ENCODE measurements at regions not wholly inside any gene's neighbourhood (a gene's known extent, or its start where the extent isn't known, plus 50 kb on each side); places are given as distances from the start of the nearest gene placed in this dataset.
A peak's percentile ranks its signal among the peaks of the same experiment; 100 is the strongest.
"Not testable (repeated sequence)": the region's sequence is repeated elsewhere in the genome, so short reads cannot be mapped to it uniquely, and the experiment has no call there.

DNA sequence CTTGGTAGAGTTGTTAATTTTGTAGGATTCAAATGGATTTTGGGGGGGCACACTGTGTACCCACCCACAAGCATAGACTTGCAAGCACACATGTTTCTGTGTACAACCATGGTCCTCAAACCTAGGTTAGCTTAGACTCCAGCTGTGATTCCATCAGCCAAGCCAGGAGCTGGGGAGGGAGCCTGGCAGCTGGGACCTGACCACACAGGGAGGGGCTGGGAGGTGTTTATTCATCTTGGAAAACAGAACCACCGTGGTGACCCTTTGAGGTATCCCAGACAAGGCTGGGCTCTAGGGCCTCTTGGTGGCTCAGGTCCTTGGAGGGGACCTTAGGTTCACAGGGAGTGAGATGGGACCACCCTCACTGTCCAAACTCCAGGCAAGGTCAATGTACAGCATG is 410.3 kb downstream of the NEBL start:
- no peak for DNase-seq

DNA sequence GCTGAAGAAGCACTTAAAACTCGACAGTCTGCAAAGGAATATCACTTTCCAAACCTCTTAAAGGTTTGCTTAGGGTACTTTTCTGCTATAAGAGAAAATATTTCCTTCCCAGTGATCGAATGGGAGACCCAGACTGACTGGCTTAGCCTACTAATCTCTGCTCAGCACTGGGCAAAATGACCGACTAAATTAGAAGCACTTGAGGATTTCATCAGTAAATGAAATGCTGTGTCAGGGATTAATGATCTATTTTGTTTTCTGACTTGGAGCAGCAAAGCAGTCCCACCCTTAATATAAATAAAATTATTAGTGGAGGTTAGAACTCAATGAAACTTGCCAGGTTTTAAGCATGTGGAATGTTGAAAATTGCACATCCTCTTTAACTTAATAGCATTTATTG is 411.6 kb downstream of the NEBL start:
- no peak for DNase-seq

DNA sequence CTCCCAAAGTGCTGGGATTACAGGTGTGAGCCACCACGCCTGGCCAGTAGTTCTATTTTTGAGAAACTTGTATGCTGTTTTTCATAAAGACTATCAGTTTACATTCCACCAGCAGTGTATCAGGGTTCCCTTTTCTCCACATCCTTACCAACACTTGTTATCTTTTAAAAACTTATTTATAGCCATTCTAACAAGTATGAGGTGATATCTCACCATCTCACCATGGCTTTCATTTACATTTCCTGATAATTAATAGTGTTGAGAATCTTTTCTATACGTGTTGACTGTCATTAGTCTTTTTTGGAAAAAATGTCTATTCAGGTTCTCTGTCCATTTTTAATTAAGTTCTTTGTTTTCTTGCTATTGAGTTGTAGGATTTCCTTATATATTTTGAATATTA is 416.1 kb downstream of the NEBL start:
- no peak for DNase-seq

DNA sequence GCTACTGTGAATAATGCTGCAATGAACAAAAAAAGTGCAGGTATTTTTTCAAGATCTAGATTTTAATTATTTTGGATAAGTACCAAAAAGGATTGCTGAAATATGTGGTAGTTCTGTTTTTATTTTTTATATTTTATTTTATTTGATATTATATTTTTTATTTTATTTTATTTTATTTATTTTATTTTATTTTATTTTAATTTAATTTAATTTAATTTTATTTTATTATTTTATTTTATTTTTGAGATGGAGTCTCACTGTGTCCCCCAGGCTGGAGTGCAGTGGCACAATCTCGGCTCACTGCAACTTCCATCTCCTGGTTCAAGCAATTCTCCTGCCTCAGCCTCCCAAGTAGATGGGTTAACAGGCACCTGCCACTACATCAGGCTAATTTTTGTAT is 416.5 kb downstream of the NEBL start:
- not testable (repeated sequence) for DNase-seq

DNA sequence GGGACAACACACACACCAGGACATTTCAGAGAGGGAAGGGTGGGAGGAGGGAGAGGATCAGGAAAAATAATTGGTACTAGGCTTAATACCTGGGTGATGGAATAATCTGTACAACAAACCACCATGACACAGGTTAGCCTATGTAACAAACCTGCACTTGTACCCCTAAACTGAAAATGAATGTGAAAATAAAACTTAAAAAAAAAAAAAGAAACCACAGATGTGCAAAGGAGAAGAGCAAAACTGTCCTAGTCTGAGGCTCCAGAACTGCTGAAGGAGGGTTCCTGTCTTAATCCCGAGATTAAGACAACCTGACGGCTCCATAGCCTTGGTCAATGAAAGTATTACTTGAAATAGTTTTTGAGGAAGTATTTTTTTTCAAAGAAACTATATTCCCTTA is 423.0 kb downstream of the NEBL start:
- DNase-seq = no peak

DNA sequence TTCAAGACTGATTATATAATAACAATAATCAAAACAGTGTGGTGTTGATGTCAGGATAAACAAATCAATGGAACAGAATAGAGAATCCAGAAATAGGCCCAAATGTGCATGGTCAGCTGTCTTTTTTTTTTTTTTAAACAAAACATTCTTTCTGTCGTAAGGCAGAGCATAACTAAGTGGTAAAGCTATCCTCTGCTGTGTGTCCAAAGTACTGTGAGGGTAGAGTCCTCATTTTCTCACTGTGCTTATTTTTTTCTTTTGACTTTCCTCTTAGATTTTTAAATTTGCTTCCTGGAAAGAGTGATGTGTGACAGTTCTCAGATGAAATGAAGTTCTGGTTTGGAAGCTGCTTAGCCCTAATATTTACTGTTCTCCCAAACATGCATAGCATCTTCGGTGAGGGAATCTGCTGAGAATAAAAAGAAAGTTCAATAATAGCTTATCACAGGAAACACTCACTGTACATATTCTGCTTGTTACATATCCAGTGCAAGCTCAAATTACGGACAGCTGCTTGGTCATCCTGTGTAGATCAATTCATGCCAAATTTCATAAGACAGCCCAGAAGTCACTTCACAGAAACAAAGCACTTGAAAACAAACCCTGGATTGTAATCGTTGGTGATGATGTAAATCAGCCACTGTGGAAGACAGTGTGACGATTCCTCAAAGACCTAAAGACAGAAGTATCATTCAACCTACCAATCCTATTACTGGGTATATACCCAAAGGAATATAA is 423.9 kb downstream of the NEBL start:
- no peak for DNase-seq

DNA sequence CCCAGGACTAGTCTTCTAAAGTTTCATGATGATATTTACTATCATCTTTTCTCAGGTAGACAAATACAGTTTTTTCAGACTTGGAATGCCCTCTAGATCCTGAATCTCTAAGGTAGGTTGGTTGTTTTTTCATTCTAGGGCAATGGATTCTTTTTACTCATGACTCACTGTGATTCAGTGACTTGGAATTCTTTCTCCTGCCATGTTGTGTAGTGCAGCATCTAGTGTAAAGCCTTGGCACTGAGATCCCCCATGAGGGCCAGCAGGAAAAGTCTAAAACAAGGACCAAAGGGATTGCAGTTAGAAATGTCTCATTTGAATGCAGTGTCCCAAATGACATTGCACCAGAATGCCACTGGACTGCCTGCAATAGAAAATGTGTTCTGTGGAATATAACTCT is 430.4 kb downstream of the NEBL start:
- no peak for DNase-seq

DNA sequence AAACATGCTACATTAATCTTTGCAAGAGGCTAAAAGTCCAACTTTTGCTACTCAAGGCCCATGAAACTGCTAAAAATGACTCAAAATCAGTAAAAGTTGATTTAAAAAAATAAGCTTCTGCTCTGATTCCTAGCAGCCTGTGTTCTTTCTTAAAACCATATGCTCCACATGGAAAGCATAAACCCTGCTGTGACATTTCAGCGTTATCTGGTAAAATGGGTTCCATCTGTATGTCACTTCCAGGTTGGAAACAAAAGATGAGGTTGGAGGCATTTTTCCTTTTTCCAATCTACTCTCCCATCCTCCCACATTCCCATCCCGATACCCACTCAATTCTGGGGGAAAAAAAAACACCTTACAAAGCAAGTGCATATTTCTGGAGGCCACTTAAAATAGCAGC is 439.5 kb downstream of the NEBL start:
- DNase-seq = no peak

DNA sequence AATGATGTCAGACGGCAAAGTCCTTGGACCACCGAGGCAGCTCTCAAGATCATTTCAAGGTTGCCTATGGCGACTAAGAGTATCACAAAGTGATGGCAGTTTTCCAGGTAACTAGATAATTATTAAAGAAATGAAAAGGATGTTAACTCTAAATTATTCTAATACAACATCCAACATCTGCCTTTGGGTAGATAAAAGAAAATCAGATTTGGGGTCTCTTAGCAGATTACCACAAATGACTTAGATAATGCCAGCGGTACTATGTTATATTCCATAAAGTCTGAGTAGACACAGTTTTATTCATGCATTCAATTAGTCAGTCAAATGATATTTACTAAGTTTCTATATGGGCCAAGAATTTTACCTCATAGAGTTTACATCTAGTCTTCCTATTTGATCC is 441.3 kb downstream of the NEBL start:
- DNase-seq = no peak

DNA sequence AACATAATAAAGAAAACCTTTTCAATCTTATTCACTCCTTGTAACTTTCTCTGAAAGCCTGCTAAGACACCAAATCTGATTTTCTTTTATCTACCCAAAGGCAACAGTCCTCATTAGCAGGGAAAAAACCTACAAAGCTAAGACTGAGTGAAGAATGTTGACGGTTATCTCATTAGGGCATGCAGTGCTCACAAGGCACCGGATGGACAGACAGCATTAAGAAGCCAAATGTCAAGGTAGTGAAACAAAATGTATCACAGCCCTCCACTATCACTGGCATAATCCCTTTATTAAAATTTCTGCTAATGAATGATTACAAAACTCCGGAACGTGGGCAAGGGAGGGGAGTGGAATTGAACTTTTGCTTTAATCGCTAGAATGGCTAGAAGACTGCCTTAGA is 442.8 kb downstream of the NEBL start:
- no peak for DNase-seq

DNA sequence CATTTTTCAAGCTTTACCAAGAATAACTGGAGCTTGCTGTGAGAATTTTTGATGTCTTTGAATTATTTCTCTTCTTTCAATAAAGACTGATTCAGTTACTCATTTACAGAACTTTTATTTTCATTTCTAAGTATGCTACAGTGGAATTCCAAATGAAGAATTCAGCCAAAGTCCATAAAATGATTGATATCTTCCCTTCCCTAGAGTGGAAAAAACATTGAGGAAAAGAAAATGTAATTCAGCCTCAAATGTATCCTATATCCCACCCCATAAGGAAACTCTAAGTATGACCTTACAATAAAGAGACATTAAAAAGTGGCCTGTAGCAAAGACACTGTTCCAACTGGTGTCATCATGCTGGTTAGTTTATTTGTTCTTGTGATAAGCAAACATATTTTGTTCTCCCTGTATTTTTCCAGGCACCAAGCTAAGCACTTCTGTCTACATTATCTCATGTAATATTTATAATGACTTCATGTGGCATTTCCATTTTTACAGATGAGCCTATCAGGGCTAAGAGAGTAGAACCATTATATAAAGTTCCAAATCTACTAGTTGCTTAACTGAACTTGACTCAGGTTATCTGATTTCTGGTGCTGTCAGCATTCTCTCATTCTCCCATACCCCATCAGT is 450.4 kb downstream of the NEBL start:
- DNase-seq = peak; percentile 72

DNA sequence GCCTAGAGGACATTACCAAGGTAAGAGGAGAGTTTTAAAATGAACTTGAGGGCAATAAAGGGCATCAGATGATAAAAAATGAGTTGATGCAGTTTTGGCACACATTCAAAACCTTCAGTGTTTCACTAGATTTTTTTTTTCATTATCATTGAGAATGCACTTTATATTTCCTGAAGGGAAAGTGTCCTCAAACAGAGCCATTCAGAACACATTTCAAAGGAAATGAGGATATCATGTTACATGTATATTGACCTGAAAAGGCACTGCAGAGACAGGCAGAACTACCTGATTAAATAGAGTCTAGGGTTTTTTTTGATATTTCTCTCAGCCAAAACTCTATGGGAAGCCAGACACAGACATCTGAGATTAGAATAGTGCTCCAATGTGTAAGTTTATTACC is 454.0 kb downstream of the NEBL start:
- peak; percentile 85 for DNase-seq

DNA sequence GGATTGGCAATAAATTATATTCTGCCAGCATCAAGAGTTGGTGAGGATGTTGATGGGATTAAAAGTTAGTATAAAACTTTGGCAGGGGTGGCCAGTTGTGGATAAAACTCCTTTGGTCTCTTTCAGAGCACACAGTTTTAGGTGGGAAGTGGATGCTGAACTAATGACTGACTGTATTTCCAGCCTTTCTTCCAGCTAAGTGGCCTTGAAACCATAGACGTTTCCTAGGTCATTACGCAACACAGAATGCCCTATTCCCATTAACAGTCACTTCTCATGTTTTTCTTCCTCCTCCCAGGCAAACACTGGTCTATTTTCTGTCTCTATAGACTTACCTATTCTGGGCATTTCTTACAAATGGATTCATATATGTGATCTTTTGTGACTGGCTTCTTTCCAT is 467.4 kb downstream of the NEBL start:
- no peak for DNase-seq

DNA sequence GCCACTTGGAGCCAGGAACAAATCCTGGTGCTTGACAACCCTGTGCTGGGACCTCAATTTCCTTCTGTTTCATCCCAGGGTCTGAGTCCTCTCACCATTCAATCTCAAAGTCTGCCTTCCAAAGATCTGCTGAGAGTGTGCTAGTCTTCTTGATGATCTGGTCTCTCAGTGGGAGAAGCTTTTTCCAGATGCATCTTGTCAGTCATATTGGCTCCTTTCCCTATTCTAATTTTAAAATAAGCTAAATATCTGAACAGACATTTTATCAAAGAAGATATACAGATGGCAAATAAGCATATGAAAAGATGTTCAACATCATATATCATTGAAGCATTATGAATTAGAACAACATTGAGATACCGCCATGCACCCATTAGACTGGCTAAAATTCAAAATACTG is 469.3 kb downstream of the NEBL start:
- no peak for DNase-seq

DNA sequence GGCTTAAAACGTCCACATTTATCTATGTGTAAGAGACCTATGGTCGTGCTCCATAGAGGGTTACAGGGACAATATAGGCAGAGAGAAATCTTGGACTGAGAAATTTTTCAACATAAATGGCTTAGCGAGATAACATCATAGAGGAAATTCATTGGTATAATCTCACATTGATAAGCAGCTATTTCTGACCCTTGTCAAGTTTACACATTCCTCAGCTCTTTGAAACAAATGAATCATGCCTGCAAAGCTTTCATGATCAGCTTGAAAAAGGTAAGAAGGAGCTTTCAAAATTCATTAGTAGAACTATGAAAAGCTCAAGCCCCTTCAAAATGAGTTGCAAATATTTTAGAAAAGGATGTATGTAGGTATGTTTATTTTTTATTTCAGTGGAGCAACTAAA is 478.8 kb downstream of the NEBL start:
- no peak for DNase-seq

DNA sequence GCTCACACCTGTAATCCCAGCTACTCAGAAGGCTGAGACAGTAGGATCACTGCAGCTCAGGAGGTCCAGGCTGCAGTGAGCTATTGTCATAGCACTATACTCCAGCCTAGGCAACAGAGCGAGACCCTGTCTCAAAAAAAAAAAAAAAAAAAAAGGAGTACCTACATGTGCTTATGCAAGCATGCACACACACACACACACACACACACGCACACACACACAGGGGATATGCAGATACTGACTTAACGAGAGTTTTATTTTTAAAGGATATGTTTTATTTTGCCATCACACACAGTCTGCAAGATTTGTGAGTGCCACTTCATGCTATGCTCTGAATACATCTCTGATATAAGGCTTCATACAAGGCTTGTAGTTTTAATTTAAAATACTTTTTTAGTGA is 479.3 kb downstream of the NEBL start:
- no peak for DNase-seq

DNA sequence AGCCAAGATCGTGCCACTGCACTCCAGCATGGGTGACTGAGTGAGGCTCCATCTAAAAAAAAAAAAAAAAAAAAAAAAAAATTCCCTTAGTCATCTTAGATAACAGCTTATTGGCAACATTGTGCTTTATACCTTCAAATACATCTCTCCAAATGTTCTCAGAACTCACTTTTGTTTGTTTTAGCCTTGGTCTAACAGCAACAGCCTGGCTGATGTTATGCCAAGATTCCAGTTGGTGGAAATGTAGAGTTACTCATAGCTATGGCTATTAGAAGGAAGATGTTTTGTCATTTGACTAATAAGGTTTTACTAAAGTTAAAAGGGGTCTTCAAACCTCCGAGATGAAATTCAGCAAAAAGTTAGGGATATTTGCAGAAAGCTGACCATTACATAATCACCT is 481.4 kb downstream of the NEBL start:
- peak; percentile 23 for DNase-seq

DNA sequence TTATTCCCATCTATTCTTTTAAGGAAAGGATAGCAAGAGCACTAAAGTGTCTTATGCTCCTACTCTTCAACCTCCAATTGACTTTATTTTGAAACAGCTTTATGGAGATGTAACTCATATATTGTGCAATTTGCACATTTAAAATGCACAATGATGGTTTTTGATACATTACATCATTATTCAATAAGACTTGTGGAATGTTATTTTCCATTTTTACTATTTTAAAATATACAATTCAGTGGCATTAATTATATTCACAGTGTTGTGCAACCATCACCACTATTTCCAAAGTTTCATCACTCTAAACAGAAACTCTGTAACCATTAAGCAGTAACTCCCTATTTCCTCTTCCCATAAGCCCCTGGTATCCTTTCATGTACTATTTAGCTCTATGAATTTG is 489.8 kb downstream of the NEBL start:
- DNase-seq = no peak

DNA sequence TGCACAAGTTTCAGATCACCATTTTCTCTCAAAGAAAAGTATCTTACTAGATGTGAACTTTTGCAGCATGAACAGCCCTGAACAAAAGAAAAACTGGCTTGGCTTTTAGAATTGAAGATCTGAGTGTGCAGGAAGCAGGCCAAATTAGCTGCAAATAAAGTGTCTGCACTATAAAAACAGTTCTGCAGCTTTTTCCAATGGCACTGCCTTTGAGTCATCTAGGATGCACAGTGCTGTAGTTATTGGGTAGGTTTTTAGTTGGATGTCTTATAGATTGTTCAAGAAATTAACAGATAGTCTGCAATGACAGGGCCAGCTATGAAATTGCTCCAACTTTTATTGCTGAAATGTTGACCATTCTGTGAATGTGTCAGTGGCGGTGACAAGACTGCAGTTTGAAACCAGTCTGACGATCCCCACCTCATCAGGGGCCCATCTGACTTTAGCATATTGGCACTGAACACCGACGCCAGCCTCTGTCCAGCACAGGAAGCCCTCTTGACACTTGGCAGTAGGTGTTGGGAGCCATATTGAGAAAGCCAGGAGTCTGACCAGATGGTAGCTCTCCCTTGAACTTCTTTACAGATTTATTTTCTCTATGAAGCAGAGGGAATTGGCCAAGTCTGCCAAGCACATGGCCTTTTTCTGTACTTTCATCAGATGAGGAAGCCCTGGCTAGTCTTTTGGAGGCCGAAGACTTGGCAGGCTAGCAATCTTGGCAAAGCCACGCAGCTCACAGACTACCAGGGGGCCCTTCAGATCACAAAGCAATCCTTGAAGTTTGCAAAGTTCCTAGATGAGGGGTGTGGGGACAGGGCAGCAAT is 490.6 kb downstream of the NEBL start:
- no peak for DNase-seq

DNA sequence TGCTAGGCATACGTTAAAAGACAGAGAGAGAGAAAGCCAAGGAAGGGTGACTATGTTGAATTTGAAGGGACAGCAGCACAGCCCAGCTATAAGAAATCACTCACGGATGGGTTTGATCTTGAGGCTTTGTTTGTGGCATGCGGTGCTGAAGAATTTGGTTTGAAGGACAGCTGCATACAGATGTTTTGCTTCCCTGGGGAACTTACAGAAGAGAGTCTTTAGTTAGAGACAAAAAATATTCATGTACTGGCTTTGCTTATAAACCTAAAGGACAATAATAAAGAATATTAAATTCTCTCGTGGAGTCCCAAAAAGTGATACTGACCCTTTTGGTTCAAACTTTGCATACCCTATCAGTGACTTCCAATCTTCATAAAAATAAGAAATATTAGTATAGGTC is 491.4 kb downstream of the NEBL start:
- no peak for DNase-seq

DNA sequence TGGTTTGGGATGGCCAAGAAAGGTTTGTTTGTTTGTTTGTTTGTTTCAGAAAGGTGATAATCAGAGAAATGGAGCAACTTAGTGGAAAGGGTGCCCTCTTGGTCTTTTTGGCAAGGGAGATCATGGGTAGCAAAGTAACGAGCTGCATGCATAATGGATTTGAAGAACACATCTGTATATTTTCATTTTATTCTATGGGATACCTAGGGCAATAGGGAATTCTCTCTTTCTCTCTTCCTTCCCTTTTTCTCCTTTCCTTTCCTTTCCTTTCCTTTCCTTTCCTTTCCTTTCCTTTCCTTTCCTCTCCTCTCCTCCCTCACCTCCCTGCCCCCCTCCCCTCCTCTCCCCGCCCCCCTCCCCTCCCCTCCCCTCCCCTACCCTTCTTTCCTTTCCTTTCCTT is 492.1 kb downstream of the NEBL start:
- no peak for DNase-seq

DNA sequence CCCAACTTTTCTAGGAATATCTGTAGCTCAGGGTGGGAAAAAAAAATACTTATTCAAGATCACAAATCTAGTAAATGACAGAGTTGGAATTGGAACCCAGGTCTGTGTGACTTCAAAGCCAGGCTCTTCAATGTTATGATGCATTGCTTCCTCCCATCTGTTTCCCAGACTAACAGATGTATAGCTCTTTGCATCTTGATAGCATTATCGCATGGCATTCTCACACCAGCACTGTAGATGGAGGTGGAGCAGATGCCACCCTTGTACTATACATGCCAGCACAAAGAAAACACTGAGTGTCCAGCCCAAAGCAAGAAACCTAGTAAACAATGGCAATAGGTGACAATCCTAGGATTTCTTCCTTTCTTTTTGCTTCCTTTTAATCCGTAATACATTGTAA is 497.3 kb downstream of the NEBL start:
- DNase-seq = no peak

DNA sequence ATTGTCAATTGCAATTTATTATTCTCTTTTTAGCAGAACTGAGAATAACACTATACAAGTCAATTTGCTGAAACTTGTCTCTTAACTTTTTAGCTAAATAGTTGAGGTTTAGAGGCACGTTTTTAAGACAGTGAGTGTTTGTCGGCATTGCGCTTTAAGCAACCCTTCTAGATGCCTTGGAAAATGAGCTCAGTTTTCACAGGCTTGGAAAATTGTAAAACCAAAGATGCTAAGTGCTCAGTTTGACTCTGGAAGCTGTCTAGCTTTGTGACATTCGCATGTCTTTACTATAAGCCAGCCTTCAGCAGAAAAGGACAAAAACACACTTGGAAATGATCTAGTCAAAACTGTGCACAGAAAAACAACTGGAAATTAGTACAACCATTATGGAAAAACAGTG is 500.4 kb downstream of the NEBL start:
- no peak for DNase-seq

DNA sequence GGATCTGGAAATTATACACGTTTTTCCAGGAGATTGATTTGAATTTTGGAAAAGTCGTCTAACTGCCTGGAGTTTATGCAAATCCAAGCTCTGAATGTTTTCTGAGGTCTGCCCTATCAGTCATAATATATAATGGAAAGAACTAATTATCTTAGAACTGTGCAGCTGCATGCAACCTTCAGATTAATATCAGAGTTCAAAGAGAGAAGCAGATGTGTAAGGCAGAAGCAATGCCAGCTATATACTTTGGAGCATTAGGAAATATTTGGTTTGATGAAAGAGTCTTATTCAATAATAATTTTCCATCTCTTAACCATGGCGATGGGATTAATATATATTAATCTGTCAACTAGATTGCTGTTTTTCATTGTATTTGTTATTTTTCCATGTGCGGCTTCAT is 500.9 kb downstream of the NEBL start:
- no peak for DNase-seq
